ENCODE measurements at regions not wholly inside any gene's neighbourhood (a gene's known extent, or its start where the extent isn't known, plus 50 kb on each side); places are given as distances from the start of the nearest gene placed in this dataset.

- H3K79me2 ChIP-seq (ENCODE audit: low read length): no peaks in the 10 kb centered on the region
- no peaks in the 10 kb centered on the region for H3K27me3 ChIP-seq (ENCODE audit: low read depth, low read length)
- TF ChIP-seq EZH2phosphoT487 (IDR thresholded peaks at IDR 0.05; ENCODE audit: low read depth) (no peak), CTCF (IDR thresholded peaks at IDR 0.05; ENCODE audit: low read depth, low read length) (no peak)
- no peaks in the 10 kb centered on the region for H3K36me3 ChIP-seq (replicated peaks; ENCODE audit: low read depth, low read length)
- no peak overlapping the region for H3K4me2 ChIP-seq (ENCODE audit: low read length)
- no peak overlapping the region for H3K9ac ChIP-seq (ENCODE audit: low read length)
- H3K9me3 ChIP-seq (ENCODE audit: insufficient read depth, low read length): no peaks in the 10 kb centered on the region
- H2AFZ ChIP-seq (ENCODE audit: low read depth, low read length): no peak overlapping the region
- H3K4me3 ChIP-seq (ENCODE audit: low read length): no peak overlapping the region
- peaks cover 6% of the 10 kb centered on the region; the same call in 1 of the 2 replicates for H3K4me1 ChIP-seq (ENCODE audit: low read length)
- H3K27ac ChIP-seq (ENCODE audit: low read length): no peak overlapping the region
- H4K20me1 ChIP-seq (ENCODE audit: insufficient read depth, low read length): no peaks in the 10 kb centered on the region
Observed at GRCh38 chr1:233482388-233482787, 131.5 kb upstream of the KCNK1 start.

- H3K79me2 ChIP-seq (ENCODE audit: low read length): no peaks in the 10 kb centered on the region
- H3K36me3 ChIP-seq (replicated peaks; ENCODE audit: low read depth, low read length): no peaks in the 10 kb centered on the region
- H3K9ac ChIP-seq (ENCODE audit: low read length): no peak overlapping the region
- H3K27me3 ChIP-seq (ENCODE audit: low read depth, low read length): no peaks in the 10 kb centered on the region
- H3K9me3 ChIP-seq (ENCODE audit: insufficient read depth, low read length): 0 out of 2 replicates have a peak, but pooled peaks cover 5% of the 10 kb centered on the region
- no peaks in the 10 kb centered on the region for H4K20me1 ChIP-seq (ENCODE audit: insufficient read depth, low read length)
- no peak overlapping the region for H3K27ac ChIP-seq (ENCODE audit: low read length)
- H3K4me3 ChIP-seq (ENCODE audit: low read length): no peak overlapping the region
- no peak for TF ChIP-seq CTCF (IDR thresholded peaks at IDR 0.05; ENCODE audit: low read depth, low read length)
- no peak for TF ChIP-seq EZH2phosphoT487 (IDR thresholded peaks at IDR 0.05; ENCODE audit: low read depth)
- H3K4me1 ChIP-seq (ENCODE audit: low read length): peaks cover 6% of the 10 kb centered on the region; the same call in 1 of the 2 replicates
- H3K4me2 ChIP-seq (ENCODE audit: low read length): no peak overlapping the region
- no peak overlapping the region for H2AFZ ChIP-seq (ENCODE audit: low read depth, low read length)
Observed at GRCh38 chr1:233485385-233485784, 128.5 kb upstream of the KCNK1 start.

- Histone ChIP-seq H4K20me1 (ENCODE audit: insufficient read depth, low read length) (no peaks in the 10 kb centered on the region), H3K4me2 (ENCODE audit: low read length) (no peak overlapping the region), H3K9ac (ENCODE audit: low read length) (no peak overlapping the region), H3K4me1 (ENCODE audit: low read length) (peaks cover 6% of the 10 kb centered on the region; the same call in 1 of the 2 replicates), H3K4me3 (ENCODE audit: low read length) (no peak overlapping the region), H3K36me3 (replicated peaks; ENCODE audit: low read depth, low read length) (no peaks in the 10 kb centered on the region), H2AFZ (ENCODE audit: low read depth, low read length) (no peak overlapping the region), H3K27me3 (ENCODE audit: low read depth, low read length) (peaks cover 3% of the 10 kb centered on the region; the same call in 1 of the 2 replicates), H3K27ac (ENCODE audit: low read length) (no peak overlapping the region), H3K79me2 (ENCODE audit: low read length) (no peaks in the 10 kb centered on the region), H3K9me3 (ENCODE audit: insufficient read depth, low read length) (0 out of 2 replicates have a peak, but pooled peaks cover 5% of the 10 kb centered on the region)
- TF ChIP-seq EZH2phosphoT487 (IDR thresholded peaks at IDR 0.05; ENCODE audit: low read depth) (no peak), CTCF (IDR thresholded peaks at IDR 0.05; ENCODE audit: low read depth, low read length) (no peak)
Observed at GRCh38 chr1:233485809-233486398, 128.0 kb upstream of the KCNK1 start.

- H3K4me3 ChIP-seq (ENCODE audit: low read length): no peak overlapping the region
- TF ChIP-seq EZH2phosphoT487 (IDR thresholded peaks at IDR 0.05; ENCODE audit: low read depth) (no peak), CTCF (IDR thresholded peaks at IDR 0.05; ENCODE audit: low read depth, low read length) (no peak)
- no peaks in the 10 kb centered on the region for H3K79me2 ChIP-seq (ENCODE audit: low read length)
- no peak overlapping the region for H3K4me2 ChIP-seq (ENCODE audit: low read length)
- peaks cover 12% of the 10 kb centered on the region for H3K4me1 ChIP-seq (ENCODE audit: low read length)
- no peaks in the 10 kb centered on the region for H4K20me1 ChIP-seq (ENCODE audit: insufficient read depth, low read length)
- no peak overlapping the region for H3K27ac ChIP-seq (ENCODE audit: low read length)
- peaks cover 3% of the 10 kb centered on the region for H3K27me3 ChIP-seq (ENCODE audit: low read depth, low read length)
- H3K9me3 ChIP-seq (ENCODE audit: insufficient read depth, low read length): 0 out of 2 replicates have a peak, but pooled peaks cover 5% of the 10 kb centered on the region
- no peaks in the 10 kb centered on the region for H3K36me3 ChIP-seq (replicated peaks; ENCODE audit: low read depth, low read length)
- no peak overlapping the region for H3K9ac ChIP-seq (ENCODE audit: low read length)
- no peak overlapping the region for H2AFZ ChIP-seq (ENCODE audit: low read depth, low read length)
Observed at GRCh38 chr1:233487408-233487807, 126.5 kb upstream of the KCNK1 start.

Measured in OCI-LY3 (cell line).